ENCODE measurements at regions not wholly inside any gene's neighbourhood (a gene's known extent, or its start where the extent isn't known, plus 50 kb on each side); places are given as distances from the start of the nearest gene placed in this dataset.

GRCh38 chrX:866441-866990 is 235.9 kb downstream of the SHOX start:
- TF ChIP-seq ZFP3 (CRISPR knock-in tag; IDR thresholded peaks at IDR 0.05): no peak
- no peak for TF ChIP-seq RARB (CRISPR knock-in tag; IDR thresholded peaks at IDR 0.05)
- no peak for TF ChIP-seq CREB5 (CRISPR knock-in tag; IDR thresholded peaks at IDR 0.05; ENCODE audit: low read depth)
- no peak for TF ChIP-seq ZFP30 (CRISPR knock-in tag; IDR thresholded peaks at IDR 0.05)
- TF ChIP-seq PATZ1 (CRISPR knock-in tag; IDR thresholded peaks at IDR 0.05; ENCODE audit: borderline replicate concordance): no peak
- no peak for TF ChIP-seq GLIS3 (CRISPR knock-in tag; IDR thresholded peaks at IDR 0.05)
- TF ChIP-seq TSHZ2 (CRISPR knock-in tag; IDR thresholded peaks at IDR 0.05): no peak
- no peak for TF ChIP-seq TOX (CRISPR knock-in tag; IDR thresholded peaks at IDR 0.05; ENCODE audit: borderline replicate concordance)
- no peak for TF ChIP-seq POU6F1 (CRISPR knock-in tag; IDR thresholded peaks at IDR 0.05; ENCODE audit: borderline replicate concordance, low read depth)
- TF ChIP-seq ESRRG (CRISPR knock-in tag; IDR thresholded peaks at IDR 0.05): no peak
- no peak for TF ChIP-seq BACH2 (CRISPR knock-in tag; IDR thresholded peaks at IDR 0.05; ENCODE audit: borderline replicate concordance)
- TF ChIP-seq PPARA (CRISPR knock-in tag; IDR thresholded peaks at IDR 0.05; ENCODE audit: borderline replicate concordance): no peak
- no peak for TF ChIP-seq ZNF70 (CRISPR knock-in tag; IDR thresholded peaks at IDR 0.05)
